ENCODE measurements at regions not wholly inside any gene's neighbourhood (a gene's known extent, or its start where the extent isn't known, plus 50 kb on each side); places are given as distances from the start of the nearest gene placed in this dataset.
"Not testable (repeated sequence)": the region's sequence is repeated elsewhere in the genome, so short reads cannot be mapped to it uniquely, and the experiment has no call there.

- Mint-ChIP-seq H3K9me3 (ENCODE audit: low read depth, unreplicated experiment) (no peaks in the 10 kb centered on the region), H3K27ac (ENCODE audit: unreplicated experiment) (peak overlapping the region; percentile 58), H3K36me3 (ENCODE audit: insufficient read depth, unreplicated experiment) (no peaks in the 10 kb centered on the region), H3K4me1 (ENCODE audit: low read depth, unreplicated experiment) (peaks cover 36% of the 10 kb centered on the region), H3K4me3 (ENCODE audit: low read depth, unreplicated experiment) (no peak overlapping the region), H3K27me3 (ENCODE audit: unreplicated experiment) (no peaks in the 10 kb centered on the region)
- no TSS peak for BruUV-seq (replicated peaks)
- no peak for TF ChIP-seq CTCF (IDR thresholded peaks at IDR 0.05; ENCODE audit: unreplicated experiment)
- DNase-seq = no peak
- intact Hi-C loops (cut with micrococcal nuclease; ENCODE audit: unreplicated experiment) = no loop called here
- CTCF ChIA-PET = no interaction called here
Observed at GRCh38 chr21:33968995-33969348, 53.4 kb upstream of the ATP5PO start.

DNA sequence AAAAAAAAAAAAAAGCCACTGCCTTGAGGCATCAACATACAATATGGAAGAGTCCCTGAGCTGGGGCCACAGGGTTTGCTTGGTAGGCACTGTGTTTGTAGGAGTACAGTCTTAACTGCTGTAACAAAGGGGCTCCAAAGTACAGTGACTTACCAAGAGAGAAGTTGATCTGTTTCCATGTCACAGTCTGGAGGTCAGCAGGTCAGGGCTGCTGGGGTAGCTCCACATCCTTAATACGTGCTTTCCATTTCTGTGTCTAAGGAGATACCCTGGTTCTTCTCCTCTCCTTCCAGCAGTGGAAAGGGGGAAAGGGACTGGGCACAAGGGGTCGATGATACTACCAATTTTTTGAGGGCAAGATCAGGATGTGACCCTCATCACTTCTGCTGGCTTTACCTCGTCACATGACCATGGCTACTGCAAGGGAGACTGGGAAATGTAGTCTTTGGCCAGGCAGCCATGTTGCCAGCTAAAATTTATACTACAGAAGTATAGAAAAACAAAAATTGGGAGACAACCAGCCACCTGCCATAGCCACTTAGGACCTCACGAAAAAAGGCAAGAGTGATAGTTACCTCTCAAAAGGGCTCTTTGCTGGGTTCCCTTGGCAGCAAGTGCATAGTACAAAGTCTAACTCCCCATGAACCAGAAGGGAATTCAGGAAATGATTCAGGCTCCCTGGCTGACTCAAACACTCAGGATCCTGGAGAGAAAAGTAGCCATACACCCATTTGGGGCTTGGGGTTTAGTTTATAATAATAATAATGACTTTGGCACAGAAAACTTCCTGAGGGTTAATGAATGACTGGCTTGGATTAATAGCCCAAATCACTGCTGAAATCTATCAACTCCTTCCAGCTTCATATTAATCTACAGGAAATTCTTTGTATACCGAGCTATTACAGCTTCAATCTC, 52.7 kb upstream of the ATP5PO start:
- Mint-ChIP-seq H3K27me3 (ENCODE audit: unreplicated experiment) (no peaks in the 10 kb centered on the region), H3K4me3 (ENCODE audit: low read depth, unreplicated experiment) (peak overlapping the region; percentile 21), H3K4me1 (ENCODE audit: low read depth, unreplicated experiment) (peaks cover 36% of the 10 kb centered on the region), H3K9me3 (ENCODE audit: low read depth, unreplicated experiment) (no peaks in the 10 kb centered on the region), H3K27ac (ENCODE audit: unreplicated experiment) (peak overlapping the region; percentile 58), H3K36me3 (ENCODE audit: insufficient read depth, unreplicated experiment) (no peaks in the 10 kb centered on the region)
- CTCF ChIA-PET = interaction anchor here (0.5 kb wide), 1 partner anchor 281 kb away, joined by 5 read pairs; no protein-coding TSS in a partner anchor
- DNase-seq = peak; percentile 36
- TF ChIP-seq CTCF (IDR thresholded peaks at IDR 0.05; ENCODE audit: unreplicated experiment) = no peak
- no TSS peak for BruUV-seq (replicated peaks)
- intact Hi-C loops (cut with micrococcal nuclease; ENCODE audit: unreplicated experiment) = no loop called here

DNA sequence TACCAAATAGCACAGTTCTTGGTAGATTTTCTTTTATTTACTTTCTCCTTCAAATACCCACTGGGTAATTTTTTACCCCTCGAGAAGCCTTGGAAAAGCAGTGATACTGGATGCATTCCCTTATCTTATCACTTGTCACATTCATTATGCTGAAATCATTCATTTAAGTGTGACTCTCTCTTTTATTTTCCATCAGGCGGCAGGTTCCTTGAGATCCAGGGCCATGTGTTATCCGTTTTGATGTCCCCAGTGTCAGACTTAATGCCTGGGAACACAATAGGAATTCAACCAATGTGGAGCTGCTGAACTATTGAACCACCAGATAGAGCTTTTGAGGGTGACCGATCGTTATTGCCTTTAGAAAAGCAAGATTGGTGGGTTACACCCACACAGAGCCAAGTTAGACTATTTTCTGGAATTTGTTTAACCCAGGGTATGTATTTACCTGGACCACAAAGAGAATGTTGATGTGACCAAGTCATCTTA, 51.5 kb upstream of the ATP5PO start:
- Mint-ChIP-seq H3K4me1 (ENCODE audit: low read depth, unreplicated experiment) (peaks cover 35% of the 10 kb centered on the region), H3K27me3 (ENCODE audit: unreplicated experiment) (no peaks in the 10 kb centered on the region), H3K4me3 (ENCODE audit: low read depth, unreplicated experiment) (no peak overlapping the region), H3K27ac (ENCODE audit: unreplicated experiment) (peak overlapping the region; percentile 42), H3K9me3 (ENCODE audit: low read depth, unreplicated experiment) (no peaks in the 10 kb centered on the region), H3K36me3 (ENCODE audit: insufficient read depth, unreplicated experiment) (no peaks in the 10 kb centered on the region)
- no peak for DNase-seq
- intact Hi-C loops (cut with micrococcal nuclease; ENCODE audit: unreplicated experiment) = no loop called here
- CTCF ChIA-PET = no interaction called here
- no peak for TF ChIP-seq CTCF (IDR thresholded peaks at IDR 0.05; ENCODE audit: unreplicated experiment)
- no TSS peak for BruUV-seq (replicated peaks)

- Mint-ChIP-seq H3K36me3 (ENCODE audit: insufficient read depth, unreplicated experiment) (no peaks in the 10 kb centered on the region), H3K4me3 (ENCODE audit: low read depth, unreplicated experiment) (no peak overlapping the region), H3K27ac (ENCODE audit: unreplicated experiment) (no peak overlapping the region), H3K4me1 (ENCODE audit: low read depth, unreplicated experiment) (peaks cover 28% of the 10 kb centered on the region), H3K9me3 (ENCODE audit: low read depth, unreplicated experiment) (no peaks in the 10 kb centered on the region), H3K27me3 (ENCODE audit: unreplicated experiment) (no peaks in the 10 kb centered on the region)
- no TSS peak for BruUV-seq (replicated peaks)
- no peak for TF ChIP-seq CTCF (IDR thresholded peaks at IDR 0.05; ENCODE audit: unreplicated experiment)
- CTCF ChIA-PET = no interaction called here
- no peak for DNase-seq
- intact Hi-C loops (cut with micrococcal nuclease; ENCODE audit: unreplicated experiment) = no loop called here
Observed at GRCh38 chr21:33966324-33966949, 50.8 kb upstream of the ATP5PO start.

- H3K27ac Mint-ChIP-seq (ENCODE audit: unreplicated experiment); H3K9me3 Mint-ChIP-seq (ENCODE audit: low read depth, unreplicated experiment); intact Hi-C loops (cut with micrococcal nuclease; ENCODE audit: unreplicated experiment); H3K4me3 Mint-ChIP-seq (ENCODE audit: low read depth, unreplicated experiment); H3K27me3 Mint-ChIP-seq (ENCODE audit: unreplicated experiment); CTCF ChIA-PET; BruUV-seq (replicated peaks); DNase-seq; H3K36me3 Mint-ChIP-seq (ENCODE audit: insufficient read depth, unreplicated experiment): not testable (repeated sequence)
- H3K4me1 Mint-ChIP-seq (ENCODE audit: low read depth, unreplicated experiment) = peaks cover 24% of the 10 kb centered on the region
Observed at GRCh38 chr21:33965662-33966061, 50.1 kb upstream of the ATP5PO start.

Measured in Calu3 (cell line).